A549 (cell line): ENCODE measurements at regions not wholly inside any gene's neighbourhood (a gene's known extent, or its start where the extent isn't known, plus 50 kb on each side); places are given as distances from the start of the nearest gene placed in this dataset.

ENCODE experiments used
- ATAC-seq, 2 experiments: fragments of 200-7000 bp in 1 of 2; fragments of >200 bp in 1 of 2; cut with Nextera tagmentation in 1 of 2; cut with Tn5 transposase in 1 of 2; 3 replicates each; pipeline versions ENCODE4 v1.8.0 to v1.9.1; 2018 to 2020; ENCODE audit warnings: mild to moderate bottlenecking in 1 of 2, moderate library complexity in 1 of 2
- CTCF ChIA-PET: fragments of 300-600 bp; sonication (Branson Sonifier 250); formaldehyde crosslinking; extraction: SDS; loops from one replicate; lab custom pipeline; 2021; ENCODE audit warnings: antibody characterized with exemption, inconsistent platforms; lab: Yijun Ruan, JAX
- POLR2A ChIA-PET: fragments of 350-600 bp; formaldehyde crosslinking; extraction: SDS; loops from one replicate; lab custom pipeline; 2021; ENCODE audit warnings: antibody characterized with exemption, inconsistent platforms; lab: Yijun Ruan, JAX
- DNase-seq, 2 experiments: peaks; one replicate each; pipeline versions ENCODE4 v3.0.0 to v3.0.0-alpha.2; 2011 to 2016; ENCODE audit warnings: low read depth in 1 of 2, low spot score in 1 of 2
- FAIRE-seq: peaks from 2 replicates; lab custom pipeline; 2011; peaks lifted over from hg19 to GRCh38; lab: Jason Lieb, UNC
- H3K27ac ChIP-seq, 2 experiments: fragments of >200 bp; sonication (Bioruptor Twin); formaldehyde crosslinking; 3 replicates each; pipeline ENCODE4 v1.5.1; 2016 to 2017
- H3K4me1 ChIP-seq: fragments of >200 bp; sonication (Bioruptor Twin); formaldehyde crosslinking; 3 replicates; pipeline ENCODE4 v1.6.1; 2016
- H3K4me2 ChIP-seq: fragments of >200 bp; sonication (Bioruptor Twin); formaldehyde crosslinking; 3 replicates; pipeline ENCODE4 v1.6.1; 2016
- H3K4me3 ChIP-seq: fragments of >200 bp; sonication (Bioruptor Twin); formaldehyde crosslinking; 3 replicates; pipeline ENCODE4 v1.5.1; 2016
- H3K9me3 ChIP-seq: fragments of >200 bp; sonication (Bioruptor Twin); formaldehyde crosslinking; 3 replicates; pipeline ENCODE4 v1.6.1; 2016
- ATOH8 ChIP-seq: fragments of 250-450 bp; sonication (Bioruptor Pico); IDR thresholded peaks from 2 replicates; pipeline ENCODE4 v1.5.0; 2020; ENCODE audit warnings: low read depth, mild to moderate bottlenecking, moderate library complexity
- CBX2 ChIP-seq: fragments of 200-600 bp; sonication (generic); IDR thresholded peaks from 2 replicates; pipeline ENCODE4 v1.6.1; 2016; ENCODE audit warnings: low read depth, mild to moderate bottlenecking, borderline replicate concordance
- E2F6 ChIP-seq: IDR thresholded peaks from 2 replicates; pipeline ENCODE4 v1.6.1; 2012; ENCODE audit warnings: low read depth, borderline replicate concordance
- ELK1 ChIP-seq: fragments of 150-350 bp; IDR thresholded peaks from 2 replicates; pipeline ENCODE4 v1.6.1; 2014; ENCODE audit warnings: low read depth, mild to moderate bottlenecking, low read length
- FOSL2 ChIP-seq, 2 experiments: fragments of 450-650 bp in 1 of 2; fragments of >200 bp in 1 of 2; sonication (Bioruptor Twin) in 1 of 2; formaldehyde crosslinking; IDR thresholded peaks; 2 replicates each; pipeline versions ENCODE4 v1.5.0 to v1.6.1; 2016 to 2020; ENCODE audit warnings: mild to moderate bottlenecking in 1 of 2, moderate library complexity in 1 of 2
- HMGXB4 ChIP-seq: fragments of 250-450 bp; sonication (Bioruptor Pico); IDR thresholded peaks from 2 replicates; pipeline ENCODE4 v1.5.0; 2021; ENCODE audit warnings: mild to moderate bottlenecking, moderate library complexity, borderline replicate concordance
- HOXB5 ChIP-seq: fragments of 250-450 bp; sonication (Bioruptor Pico); IDR thresholded peaks from 2 replicates; pipeline ENCODE4 v1.5.0; 2020; ENCODE audit warnings: mild to moderate bottlenecking, moderate library complexity
- JUN ChIP-seq, 2 experiments: fragments of >200 bp; sonication (Bioruptor Twin); formaldehyde crosslinking; IDR thresholded peaks; 2 replicates in 1 of 2; 3 replicates in 1 of 2; pipeline ENCODE4 v1.6.1; 2016 to 2017
- MYC ChIP-seq: IDR thresholded peaks from 2 replicates; pipeline ENCODE4 v1.6.1; 2012; ENCODE audit warnings: mild to moderate bottlenecking, inconsistent platforms, low read length, improper control_type of control experiment, borderline replicate concordance
- NPAS2 ChIP-seq: fragments of 250-450 bp; sonication (Bioruptor Pico); IDR thresholded peaks from 2 replicates; pipeline ENCODE4 v1.8.0; 2022; ENCODE audit warnings: mild to moderate bottlenecking, moderate library complexity, borderline replicate concordance
- PHF8 ChIP-seq: fragments of 200-600 bp; sonication (generic); IDR thresholded peaks from 2 replicates; pipeline ENCODE4 v1.6.1; 2016; ENCODE audit warnings: low read depth, mild to moderate bottlenecking, antibody characterized with exemption, moderate library complexity, borderline replicate concordance
- POLR2A ChIP-seq: IDR thresholded peaks from 2 replicates; pipeline ENCODE4 v1.6.1; 2012; ENCODE audit warnings: mild to moderate bottlenecking, low read length
- RARB ChIP-seq: fragments of 250-450 bp; sonication (Bioruptor Pico); IDR thresholded peaks from 2 replicates; pipeline ENCODE4 v1.8.0; 2021; ENCODE audit warnings: mild to moderate bottlenecking, moderate library complexity
- RNF2 ChIP-seq: fragments of 200-600 bp; sonication (generic); IDR thresholded peaks from 2 replicates; pipeline ENCODE4 v1.6.1; 2016; ENCODE audit warnings: low read depth, mild to moderate bottlenecking, antibody characterized with exemption, moderate library complexity, borderline replicate concordance
- SMC3 ChIP-seq: fragments of >200 bp; sonication (Bioruptor Twin); formaldehyde crosslinking; IDR thresholded peaks from 3 replicates; pipeline ENCODE4 v1.6.1; 2018; ENCODE audit warnings: inconsistent platforms
- SREBF2 ChIP-seq: fragments of 450-650 bp; IDR thresholded peaks from 2 replicates; pipeline ENCODE4 v1.6.1; 2014; ENCODE audit warnings: mild to moderate bottlenecking, moderate library complexity
- TFCP2L1 ChIP-seq: fragments of 250-450 bp; sonication (Bioruptor Pico); IDR thresholded peaks from 2 replicates; pipeline ENCODE4 v1.5.0; 2021; ENCODE audit warnings: mild to moderate bottlenecking
- TP53 ChIP-seq: fragments of 250-450 bp; sonication (Bioruptor Pico); IDR thresholded peaks from 2 replicates; pipeline ENCODE4 v1.5.0; 2021; ENCODE audit warnings: mild to moderate bottlenecking, moderate library complexity
- USF2 ChIP-seq: fragments of 450-650 bp; IDR thresholded peaks from 2 replicates; pipeline ENCODE4 v1.6.1; 2014; ENCODE audit warnings: antibody characterized with exemption
- ZC3H11A ChIP-seq: fragments of 450-650 bp; IDR thresholded peaks from 2 replicates; pipeline ENCODE4 v1.6.1; 2014; ENCODE audit warnings: antibody characterized with exemption, mild to moderate bottlenecking
- ZNF302 ChIP-seq: fragments of 250-450 bp; sonication (Bioruptor Pico); IDR thresholded peaks from 2 replicates; pipeline ENCODE4 v1.9.0; 2021; ENCODE audit warnings: inconsistent platforms, mild to moderate bottlenecking, moderate library complexity
- WGBS: methylation state at CpG from one replicate; pipeline ENCODE4 v1.1.6; 2017; ENCODE audit errors: missing lambda C conversion rate; 5-methylcytosine and 5-hydroxymethylcytosine counted together

GRCh38 chr22:47322854-47323253 is 560.4 kb downstream of the TBC1D22A start:
- TF ChIP-seq HMGXB4 (CRISPR knock-in tag) (no peak), SMC3 (no peak), MYC (no peak), SREBF2 (no peak), TP53 (CRISPR knock-in tag) (no peak), RNF2 (no peak), USF2 (no peak), E2F6 (no peak), ZNF302 (CRISPR knock-in tag) (no peak), TFCP2L1 (CRISPR knock-in tag) (no peak), ATOH8 (CRISPR knock-in tag) (no peak), POLR2A (no peak), CBX2 (no peak)
- DNase-seq (no peak), ATAC-seq (no peak), FAIRE-seq (no peak)
- H3K4me1 ChIP-seq = no peaks in the 10 kb centered on the region; the same call in 2 of the 3 replicates
- H3K4me3 ChIP-seq = no peak overlapping the region
- H3K9me3 ChIP-seq = peaks cover 20% of the 10 kb centered on the region; the same call in 2 of the 3 replicates
- no peak overlapping the region for H3K27ac ChIP-seq
- ChIA-PET CTCF (no interaction called here), POLR2A (no interaction called here)
- 15% methylated on average over 7 of the region's 7 CpGs for WGBS
- H3K4me2 ChIP-seq = no peak overlapping the region

- H3K4me3 ChIP-seq = no peak overlapping the region
- POLR2A ChIA-PET = no interaction called here
These were observed 558.1 kb downstream of the TBC1D22A start for GRCh38 chr22:47320560-47320959.

GRCh38 chr22:47318041-47318737 is 555.7 kb downstream of the TBC1D22A start:
- TF ChIP-seq POLR2A (no peak), PHF8 (no peak), USF2 (no peak), RARB (CRISPR knock-in tag) (no peak), NPAS2 (CRISPR knock-in tag) (no peak), FOSL2 (IDR thresholded peaks at IDR 0.05) (no peak), FOSL2 (CRISPR knock-in tag; IDR thresholded peaks at IDR 0.05) (no peak), ZC3H11A (no peak), ELK1 (no peak)
- ChIA-PET CTCF (no interaction called here), POLR2A (no interaction called here)
- no peak for ATAC-seq
- FAIRE-seq = no peak
- Histone ChIP-seq H3K27ac (no peak overlapping the region), H3K4me2 (no peak overlapping the region), H3K9me3 (peaks cover 20% of the 10 kb centered on the region; the same call in 2 of the 3 replicates), H3K4me1 (no peaks in the 10 kb centered on the region), H3K4me3 (no peak overlapping the region)
- 61% methylated on average over 9 of the region's 9 CpGs for WGBS
- no peak for DNase-seq

More at GRCh38 chr22:47320560-47320959, 558.1 kb downstream of the TBC1D22A start:
- Histone ChIP-seq H3K4me2 (no peak overlapping the region), H3K4me1 (no peaks in the 10 kb centered on the region), H3K9me3 (peaks cover 20% of the 10 kb centered on the region; the same call in 2 of the 3 replicates)
- 0% methylated on average over 1 of the region's 1 CpG for WGBS
- no peak for FAIRE-seq
- CTCF ChIA-PET = interaction anchor here (0.7 kb wide), 1 partner anchor 22 kb away, joined by 3 read pairs; no protein-coding TSS in a partner anchor
- no peak for TF ChIP-seq JUN (IDR thresholded peaks at IDR 0.05)
- no peak for TF ChIP-seq HOXB5
- TF ChIP-seq, all 56 proteins: peak for 0
- no peak overlapping the region for H3K27ac ChIP-seq
- no peak for DNase-seq
- no peak for ATAC-seq
